ENCODE measurements at regions not wholly inside any gene's neighbourhood (a gene's known extent, or its start where the extent isn't known, plus 50 kb on each side); places are given as distances from the start of the nearest gene placed in this dataset.
"Not testable (repeated sequence)": the region's sequence is repeated elsewhere in the genome, so short reads cannot be mapped to it uniquely, and the experiment has no call there.

GRCh38 chr5:33205727-33206410 is 234.9 kb upstream of the TARS1 start:
- no peak for ATAC-seq
- H3K4me1 ChIP-seq = peaks cover 0 to 3% (median 0%) of the 10 kb centered on the region in 3 donors
- WGBS, 2 donors = 41 to 73% methylated on average over 1 of the region's 1 CpG
- H3K9me3 ChIP-seq = no peaks in the 10 kb centered on the region
- H3K27ac ChIP-seq = no peak overlapping the region
- H3K27me3 ChIP-seq = no peaks in the 10 kb centered on the region
- no peaks in the 10 kb centered on the region for H3K36me3 ChIP-seq
- no peak overlapping the region for H3K4me3 ChIP-seq
- DNase-seq = no peak
- no peak for FAIRE-seq
- no peak for TF ChIP-seq CTCF (IDR thresholded peaks at IDR 0.05)
- intact Hi-C loops (cut with DNase I) = no loop called here

GRCh38 chr5:33206962-33207506 is 233.7 kb upstream of the TARS1 start:
- intact Hi-C loops (cut with DNase I) = no loop called here
- no peak for FAIRE-seq
- 63 to 82% methylated on average over 3 of the region's 3 CpGs for WGBS, 2 donors

GRCh38 chr5:33209252-33209651 is 231.5 kb upstream of the TARS1 start:
- TF ChIP-seq CTCF (IDR thresholded peaks at IDR 0.05) = no peak
- DNase-seq (no peak), FAIRE-seq (no peak), ATAC-seq (no peak)
- H3K4me3 ChIP-seq = no peak overlapping the region
- H3K9me3 ChIP-seq = no peaks in the 10 kb centered on the region
- H3K36me3 ChIP-seq = no peaks in the 10 kb centered on the region
- H3K4me1 ChIP-seq = peaks cover 0 to 3% (median 0%) of the 10 kb centered on the region in 3 donors
- H3K27me3 ChIP-seq = no peaks in the 10 kb centered on the region
- intact Hi-C loops (cut with DNase I) = no loop called here
- no peak overlapping the region for H3K27ac ChIP-seq
- 64 to 75% methylated on average over 9 of the region's 9 CpGs for WGBS, 2 donors

More at GRCh38 chr5:33206962-33207506, 233.7 kb upstream of the TARS1 start:
- Histone ChIP-seq H3K4me3 (no peak overlapping the region), H3K4me1 (peaks cover 0 to 3% (median 0%) of the 10 kb centered on the region in 3 donors), H3K27me3 (no peaks in the 10 kb centered on the region), H3K36me3 (no peaks in the 10 kb centered on the region), H3K27ac (no peak overlapping the region), H3K9me3 (no peaks in the 10 kb centered on the region)
- no peak for TF ChIP-seq CTCF (IDR thresholded peaks at IDR 0.05)
- DNase-seq = no peak
- ATAC-seq = no peak

- ATAC-seq; intact Hi-C loops (cut with DNase I); H3K36me3 ChIP-seq; DNase-seq; FAIRE-seq; H3K27me3 ChIP-seq; H3K27ac ChIP-seq; H3K4me3 ChIP-seq; H3K4me1 ChIP-seq; H3K9me3 ChIP-seq: not testable (repeated sequence)
Observed at GRCh38 chr5:33210221-33210620, 230.5 kb upstream of the TARS1 start.

- ATAC-seq (no peak), FAIRE-seq (no peak), DNase-seq (no peak)
- Histone ChIP-seq H3K4me1 (peaks cover 0 to 1% (median 0%) of the 10 kb centered on the region in 3 donors), H3K27me3 (no peaks in the 10 kb centered on the region), H3K27ac (no peak overlapping the region), H3K4me3 (no peak overlapping the region), H3K36me3 (no peaks in the 10 kb centered on the region), H3K9me3 (no peaks in the 10 kb centered on the region)
- intact Hi-C loops (cut with DNase I) = no loop called here
- no peak for TF ChIP-seq CTCF (IDR thresholded peaks at IDR 0.05)
- WGBS, 2 donors = 59 to 67% methylated on average over 5 of the region's 5 CpGs
Observed at GRCh38 chr5:33210978-33211377, 229.8 kb upstream of the TARS1 start.
